ENCODE measurements at regions not wholly inside any gene's neighbourhood (a gene's known extent, or its start where the extent isn't known, plus 50 kb on each side); places are given as distances from the start of the nearest gene placed in this dataset.
A peak's percentile ranks its signal among the peaks of the same experiment; 100 is the strongest.

GRCh38 chr12:102781117-102781516 is 135.9 kb downstream of the PAH start:
- Histone ChIP-seq H3K36me3 (ENCODE audit: control insufficient read depth, insufficient read depth, low read length) (no peaks in the 10 kb centered on the region), H3K27me3 (ENCODE audit: control insufficient read depth, insufficient read depth, low read length) (no peaks in the 10 kb centered on the region), H3K4me2 (ENCODE audit: low read depth, low read length) (no peak overlapping the region), H4K20me1 (ENCODE audit: insufficient read depth, low read length) (no peaks in the 10 kb centered on the region), H4K91ac (ENCODE audit: insufficient read depth, low read depth, low read length) (no peak overlapping the region), H2AK5ac (ENCODE audit: low read depth, low read length) (no peak overlapping the region), H3K4ac (ENCODE audit: low read depth, low read length) (no peak overlapping the region), H3K79me1 (ENCODE audit: low read depth in 1 of 2, low read length in 2 of 2) (no peaks in the 10 kb centered on the region), H3K9me1 (ENCODE audit: insufficient read depth, low read length) (no peaks in the 10 kb centered on the region), H2BK15ac (ENCODE audit: low read depth, low read length) (no peak overlapping the region), H3K4me3 (ENCODE audit: insufficient read depth, low read depth, low read length) (no peak overlapping the region), H3K27ac (ENCODE audit: insufficient read depth, low read length) (no peak overlapping the region), H4K8ac (ENCODE audit: low read depth in 2 of 2, low read length in 2 of 2) (no peak overlapping the region), H3K18ac (ENCODE audit: low read depth, low read length) (no peak overlapping the region), H3K4me1 (ENCODE audit: control insufficient read depth, insufficient read depth, low read length) (no peaks in the 10 kb centered on the region), H3K56ac (ENCODE audit: extremely low read depth, insufficient read depth, low read length) (no peak overlapping the region), H3K23ac (ENCODE audit: low read depth, low read length) (no peak overlapping the region), H3K14ac (replicated peaks; ENCODE audit: low read depth, low read length) (no peak overlapping the region), H2BK5ac (ENCODE audit: low read depth, low read length, poor library complexity, severe bottlenecking) (no peak overlapping the region), H2BK20ac (ENCODE audit: low read depth, low read length) (no peak overlapping the region), H2AK9ac (replicated peaks; ENCODE audit: low read depth, low read length, poor library complexity) (no peak overlapping the region), H2AFZ (replicated peaks; ENCODE audit: low read length, poor library complexity) (no peak overlapping the region), H3K9me3 (ENCODE audit: control insufficient read depth, insufficient read depth, low read length) (no peaks in the 10 kb centered on the region), H2BK120ac (ENCODE audit: low read depth, low read length) (no peak overlapping the region), H4K5ac (ENCODE audit: low read depth, low read length) (no peak overlapping the region), H3K9ac (ENCODE audit: low read depth, low read length) (no peak overlapping the region)
- intact Hi-C loops (cut with micrococcal nuclease), result no loop called here
- dilution Hi-C loops (cut with HindIII; ENCODE audit: low sequenced_read_pairs, unreplicated experiment), result no loop called here
- ATAC-seq (ENCODE audit: low read depth), result no peak
- POLR2A ChIA-PET (ENCODE audit: unreplicated experiment), result no interaction called here
- peak; percentile 66 for TF ChIP-seq MAFK (IDR thresholded peaks at IDR 0.05; ENCODE audit: low read depth, low read length)
- no peak for TF ChIP-seq ELK1 (IDR thresholded peaks at IDR 0.05; ENCODE audit: borderline replicate concordance, low read depth, low read length)
- no peak for TF ChIP-seq CHD1 (IDR thresholded peaks at IDR 0.05; ENCODE audit: low read depth, low read length)
- no peak for DNase-seq
- no TSS peak for BruUV-seq (replicated peaks)
- CTCF ChIA-PET, result no interaction called here
- in situ Hi-C loops (cut with MboI; ENCODE audit: low sequenced_read_pairs), result no loop called here
